ENCODE measurements at regions not wholly inside any gene's neighbourhood (a gene's known extent, or its start where the extent isn't known, plus 50 kb on each side); places are given as distances from the start of the nearest gene placed in this dataset.

DNA sequence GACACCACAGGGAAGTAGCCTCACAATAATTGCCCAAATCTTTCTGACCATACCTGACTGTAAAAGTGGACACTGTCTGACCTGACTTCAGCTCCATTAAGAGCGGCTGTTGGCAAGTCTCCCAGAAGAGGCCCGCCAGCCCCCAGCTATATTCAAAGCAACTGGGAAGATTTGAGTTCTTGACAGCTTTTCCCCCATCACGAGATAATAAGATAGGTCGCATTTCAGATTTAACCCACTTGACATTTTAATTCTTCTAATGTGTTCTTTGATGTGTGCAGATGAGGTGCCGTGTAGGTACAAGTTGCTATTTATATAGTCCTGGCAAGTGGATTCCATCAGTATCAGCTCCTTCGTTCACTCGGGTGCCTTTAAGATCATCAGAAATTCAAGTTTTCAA lies 345.7 kb downstream of the DRD1 start:
- DNase-seq: no peak

GRCh38 chr5:175096469-175097165 lies 347.4 kb downstream of the DRD1 start:
- DNase-seq: no peak

GRCh38 chr5:175094461-175094860 lies 349.5 kb downstream of the DRD1 start:
- no peak for DNase-seq

DNA sequence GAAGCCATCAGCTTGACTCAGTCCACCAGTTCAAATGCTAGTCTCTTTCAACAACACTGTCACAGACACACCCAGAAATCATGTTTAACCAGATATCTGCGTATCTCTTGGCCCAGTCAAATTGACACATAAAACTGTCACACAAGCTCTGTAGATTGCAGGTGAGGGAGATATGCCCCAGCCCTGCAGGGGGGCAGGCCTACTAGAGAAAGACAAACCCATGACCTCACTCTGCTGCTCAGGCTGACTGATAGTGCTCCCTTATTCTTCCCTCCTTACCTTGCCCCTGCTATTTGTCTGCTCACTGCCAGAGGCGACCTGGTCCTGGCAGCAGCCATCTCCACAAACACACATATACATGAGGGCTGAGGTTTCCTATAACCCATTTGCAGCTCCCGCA lies 351.3 kb downstream of the DRD1 start:
- no peak for DNase-seq

GRCh38 chr5:175088963-175089362 lies 355.0 kb downstream of the DRD1 start:
- DNase-seq: no peak

- DNase-seq: no peak
Measured at GRCh38 chr5:175082866-175083590, 358.6 kb downstream of the MSX2 start.

DNA sequence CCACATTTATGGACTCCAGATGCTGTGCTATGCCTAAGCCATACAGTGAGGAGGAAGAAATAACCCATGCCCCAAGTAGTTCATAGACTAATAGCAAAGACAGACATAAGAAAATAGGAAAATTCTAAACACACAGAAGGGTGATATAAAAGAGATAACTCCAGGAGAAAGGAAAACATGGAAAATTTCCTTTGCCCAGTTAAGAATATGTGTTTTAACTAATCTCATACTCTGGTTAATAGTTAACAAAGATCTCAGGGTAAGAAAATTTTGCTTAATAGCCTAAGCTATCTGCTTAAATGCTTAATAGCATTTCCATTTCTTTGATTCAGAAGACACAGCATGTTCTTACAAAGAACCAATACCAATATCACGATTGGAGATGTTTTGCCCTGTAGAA lies 358.0 kb downstream of the MSX2 start:
- DNase-seq: no peak

- no peak for DNase-seq
Measured at GRCh38 chr5:175079707-175080106, 355.3 kb downstream of the MSX2 start.

DNA sequence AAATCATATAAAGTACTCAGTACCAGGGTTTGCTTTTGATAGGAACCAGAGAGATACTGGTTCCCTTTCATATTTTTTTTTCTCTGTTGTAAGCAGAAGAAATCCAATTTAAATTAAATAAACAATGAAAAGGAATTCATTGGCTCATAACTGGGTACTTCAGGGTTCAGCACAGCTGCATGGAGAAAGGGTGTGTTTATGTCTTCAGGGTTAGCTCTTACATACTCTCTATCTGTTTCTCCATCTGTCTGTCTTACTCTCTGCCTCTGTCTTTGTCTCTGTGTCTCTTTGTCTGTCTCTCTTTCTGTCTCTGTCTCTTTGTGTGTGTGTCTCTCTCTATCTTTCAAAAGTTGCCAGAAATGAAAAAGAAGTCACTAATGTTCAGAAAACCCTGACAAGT lies 345.9 kb downstream of the MSX2 start:
- no peak for DNase-seq

- DNase-seq: no peak
Measured at GRCh38 chr5:175060257-175060656, 335.9 kb downstream of the MSX2 start.

DNA sequence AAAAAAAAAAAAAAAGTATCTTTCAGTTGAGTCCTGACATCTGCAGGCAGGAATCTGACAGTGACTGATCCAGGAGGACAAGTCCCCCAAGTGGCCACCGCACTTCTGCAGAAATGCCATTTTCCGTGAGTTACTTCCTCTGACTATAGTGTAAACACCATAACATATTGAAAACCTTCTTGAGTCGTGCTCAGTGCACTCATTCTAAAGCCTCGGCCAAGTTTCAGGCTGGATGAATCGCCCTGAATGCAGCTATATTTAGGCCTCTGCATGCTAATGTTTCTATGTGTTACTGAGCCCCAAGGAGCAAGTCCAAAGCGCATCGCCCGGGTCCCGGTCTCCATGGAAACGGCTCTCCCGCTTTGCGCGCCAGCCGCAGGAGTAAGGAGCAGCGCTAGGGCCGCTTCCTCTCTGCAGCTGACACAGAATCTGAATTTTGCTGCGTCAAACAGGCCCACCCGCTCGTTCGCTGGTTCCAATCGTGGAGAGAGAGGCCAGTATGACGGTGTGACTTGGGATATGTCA lies 335.4 kb downstream of the MSX2 start:
- DNase-seq: peak; percentile 38

GRCh38 chr5:175056831-175057230 lies 332.4 kb downstream of the MSX2 start:
- DNase-seq: no peak

DNA sequence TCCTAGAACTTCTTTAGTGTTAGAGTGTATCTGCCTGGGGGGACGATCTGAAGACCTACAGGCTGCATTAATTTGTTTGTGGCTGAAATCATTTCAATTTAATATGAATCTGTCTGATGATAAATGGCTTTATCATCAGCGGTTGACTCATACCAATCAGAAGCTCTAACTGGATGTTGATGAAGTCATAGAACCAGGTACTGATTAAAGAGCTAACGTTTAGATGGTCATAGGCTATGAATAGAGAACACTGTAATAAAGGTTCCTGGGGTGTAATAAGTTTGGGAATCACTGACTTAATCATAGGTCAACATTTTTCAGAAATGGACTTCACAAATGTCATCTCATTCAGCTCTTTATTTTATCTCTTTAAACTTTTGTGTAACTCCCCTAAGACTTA lies 329.9 kb downstream of the MSX2 start:
- DNase-seq: no peak

DNA sequence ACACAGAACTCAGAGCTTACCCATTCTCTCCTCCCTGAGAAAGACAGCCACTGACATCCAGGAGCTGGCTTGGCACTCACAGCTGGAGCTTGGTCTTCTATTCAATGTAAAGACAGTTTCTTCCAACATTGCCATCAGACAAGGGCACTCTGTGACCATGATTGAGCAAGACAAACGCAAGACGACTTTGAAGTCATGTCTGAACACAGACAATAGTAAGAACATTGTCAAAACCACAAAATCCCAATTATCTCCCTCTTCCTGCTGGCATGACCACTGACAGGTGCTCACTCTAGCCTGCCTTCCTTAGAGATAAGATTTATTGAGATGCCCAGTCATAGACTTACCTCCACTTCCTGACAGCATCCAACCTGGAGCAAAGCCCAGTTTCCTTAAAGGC lies 328.0 kb downstream of the MSX2 start:
- DNase-seq: no peak

DNA sequence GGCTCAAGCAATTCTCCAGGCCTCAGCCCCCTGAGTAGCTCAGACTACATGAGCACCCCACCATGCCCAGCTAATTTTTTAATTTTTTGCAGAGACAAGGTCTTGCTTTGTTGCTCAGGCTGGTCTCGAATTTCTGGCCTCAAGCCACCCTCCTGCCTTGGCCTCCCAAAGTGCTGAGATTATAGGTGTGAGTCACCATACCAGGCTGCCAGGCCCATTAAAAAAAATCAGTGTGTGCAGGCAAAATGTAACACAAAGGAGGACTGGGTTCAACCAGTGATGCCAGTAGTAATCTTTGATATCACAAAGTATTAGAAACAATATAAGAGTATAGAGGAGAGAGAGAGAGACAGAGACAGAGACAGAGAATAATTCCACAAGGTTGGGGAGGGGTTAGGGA lies 322.7 kb downstream of the MSX2 start:
- no peak for DNase-seq

DNA sequence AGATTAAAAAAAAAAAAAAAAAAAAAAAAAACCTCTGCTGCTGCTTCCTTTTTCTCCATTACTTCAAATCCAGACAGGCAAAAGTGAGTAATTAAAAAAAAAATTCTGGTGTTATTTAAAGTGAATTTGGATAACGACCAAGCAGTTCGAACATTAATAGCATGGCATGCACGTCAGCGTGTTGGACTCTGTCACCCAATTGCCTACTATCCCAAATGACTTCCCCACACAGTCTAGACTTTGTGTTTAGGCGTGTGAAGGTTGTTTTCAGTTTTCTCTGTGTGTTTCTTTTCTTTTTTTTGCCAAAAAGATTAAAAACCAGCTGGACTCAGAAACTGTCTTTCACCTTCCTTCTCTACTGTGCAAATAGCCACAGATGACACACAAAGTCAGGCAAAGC lies 321.4 kb downstream of the MSX2 start:
- no peak for DNase-seq

DNA sequence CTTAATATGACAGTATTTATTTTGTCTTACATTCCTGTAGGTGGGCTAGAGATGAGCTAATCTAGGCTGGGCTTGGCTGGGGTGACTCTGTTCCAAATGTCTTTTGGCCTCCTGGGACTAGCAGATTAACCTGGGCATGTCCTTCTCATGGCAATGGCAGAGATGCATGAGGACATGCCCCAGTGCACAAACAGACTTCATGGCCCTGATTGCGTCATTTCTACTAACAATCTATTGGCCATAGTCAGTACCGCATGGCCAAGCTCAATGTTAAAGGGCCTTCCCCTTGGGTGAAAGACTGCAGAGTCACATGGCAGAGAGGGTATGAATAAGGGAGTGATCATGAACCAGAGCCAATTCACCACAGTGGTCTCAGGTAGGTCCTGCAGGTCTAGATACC lies 313.4 kb downstream of the MSX2 start:
- no peak for DNase-seq

- no peak for DNase-seq
Measured at GRCh38 chr5:175035882-175036533, 311.6 kb downstream of the MSX2 start.

DNA sequence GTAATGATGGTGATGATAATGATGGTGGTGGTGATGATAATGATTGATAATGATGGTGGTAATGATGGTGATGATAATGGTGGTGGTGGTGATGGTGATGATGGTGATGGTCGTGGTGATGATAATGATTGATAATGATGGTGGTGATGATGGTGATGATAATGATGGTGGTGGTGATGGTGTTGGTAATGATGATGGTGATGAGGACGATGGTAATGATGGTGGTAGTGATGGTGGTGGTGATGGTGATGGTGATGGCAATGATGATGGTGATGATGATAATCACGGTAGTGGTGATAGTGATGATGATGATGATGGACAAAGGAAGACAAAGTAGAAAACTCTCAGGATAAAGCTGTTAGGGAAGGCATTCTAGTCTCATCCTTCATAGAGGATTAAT lies 310.5 kb downstream of the MSX2 start:
- DNase-seq: no peak

GRCh38 chr5:175032741-175033151 lies 308.4 kb downstream of the MSX2 start:
- no peak for DNase-seq

- no peak for DNase-seq
Measured at GRCh38 chr5:175032013-175032412, 307.6 kb downstream of the MSX2 start.

DNA sequence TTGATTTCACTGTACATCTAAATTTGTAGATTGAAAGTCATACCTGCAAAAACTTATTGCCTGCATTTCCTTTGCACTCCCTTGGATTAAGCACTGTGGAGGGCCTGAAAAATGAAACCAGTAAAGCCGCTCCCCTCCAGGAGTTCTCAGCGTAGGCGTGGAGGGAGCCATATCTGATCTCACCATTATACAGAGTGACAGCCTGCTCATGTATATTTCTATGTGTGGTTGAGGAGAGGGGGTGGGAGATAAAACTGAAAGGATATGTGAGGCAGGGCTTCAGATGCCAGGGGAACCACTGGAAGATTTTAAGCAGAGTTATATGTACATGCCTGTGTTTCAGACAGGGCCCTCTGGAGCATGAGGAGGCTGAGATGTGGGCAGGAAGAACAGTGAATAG lies 303.0 kb downstream of the MSX2 start:
- DNase-seq: no peak

- no peak for DNase-seq
Measured at GRCh38 chr5:175025077-175025476, 300.7 kb downstream of the MSX2 start.

All from stimulated activated CD8-positive, alpha-beta memory T cell treated with anti-CD3 and anti-CD28 coated beads, Interleukin-4, amount 100 ng/mL, for 48 hours (primary cell).